Central memory CD4-positive, alpha-beta T cell (primary cell): ENCODE measurements at regions not wholly inside any gene's neighbourhood (a gene's known extent, or its start where the extent isn't known, plus 50 kb on each side); places are given as distances from the start of the nearest gene placed in this dataset.

Experiments
- DNase-seq: peaks from one replicate; pipeline ENCODE4 v3.0.0; 2022

DNA sequence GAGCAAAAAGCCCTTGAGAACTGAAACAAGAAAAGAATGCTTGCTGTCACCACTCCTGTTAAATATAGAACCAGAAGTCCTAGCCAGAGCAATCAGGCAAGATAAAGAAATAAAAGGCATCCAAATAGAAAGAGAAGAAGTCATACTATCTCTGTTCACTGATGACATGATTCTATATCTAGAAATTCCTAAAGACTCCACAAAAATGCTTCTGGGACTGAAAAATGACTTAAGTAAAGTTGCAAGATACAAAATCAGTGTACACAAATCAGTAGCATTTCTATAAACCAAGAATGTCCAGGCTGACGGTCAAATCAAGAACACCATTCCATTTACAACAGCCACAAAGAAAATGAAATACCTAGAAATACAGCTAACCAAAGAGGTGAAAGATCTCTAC lies 552.7 kb upstream of the SLIT2 start:
- DNase-seq, result no peak

GRCh38 chr4:19694812-19695211 lies 556.9 kb upstream of the SLIT2 start:
- DNase-seq, result no peak

- DNase-seq, result no peak
Measured at GRCh38 chr4:19693936-19694570, 557.7 kb upstream of the SLIT2 start.

GRCh38 chr4:19689511-19689910 lies 562.2 kb upstream of the SLIT2 start:
- DNase-seq, result no peak

DNA sequence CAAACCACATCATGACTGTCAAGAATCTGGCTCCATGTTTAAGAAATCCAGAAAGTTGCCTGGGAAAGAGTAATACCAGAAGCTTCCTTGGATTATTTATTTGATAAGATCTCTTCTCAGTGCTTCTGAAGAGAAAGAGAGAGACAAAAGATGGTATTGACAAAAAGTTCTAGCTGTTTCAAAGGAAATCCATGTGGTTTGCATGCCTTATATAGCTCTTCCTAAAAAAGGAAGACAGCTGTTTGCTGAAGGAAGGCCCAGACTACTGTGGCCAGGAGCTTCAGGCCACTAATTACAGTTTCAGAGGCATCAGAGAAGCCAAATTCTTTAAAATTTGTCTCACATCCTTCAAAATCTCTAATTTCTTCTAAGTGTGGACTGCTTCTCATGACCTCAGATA lies 565.2 kb upstream of the SLIT2 start:
- DNase-seq, result no peak

DNA sequence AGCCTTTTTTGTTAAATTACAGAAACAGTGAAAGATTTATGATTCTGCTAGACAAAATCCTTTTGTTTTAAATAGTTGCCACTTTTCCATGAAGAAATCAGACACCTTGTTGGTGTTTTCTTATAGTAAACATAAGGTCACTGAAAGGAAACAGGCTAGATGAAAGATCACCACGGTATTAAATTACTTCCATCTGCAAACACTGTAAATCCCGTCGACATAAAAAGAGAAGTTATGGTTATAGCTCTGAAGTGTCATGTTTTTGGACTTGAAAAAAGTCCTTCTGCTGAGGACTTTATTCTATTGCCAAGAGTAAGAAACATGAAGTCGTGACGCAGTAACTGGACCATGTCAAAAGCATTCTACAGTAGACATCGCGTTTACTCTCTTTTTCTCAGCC lies 567.6 kb upstream of the SLIT2 start:
- DNase-seq, result no peak

- DNase-seq, result no peak
Measured at GRCh38 chr4:19683426-19683825, 568.3 kb upstream of the SLIT2 start.

GRCh38 chr4:19677211-19677610 lies 574.5 kb upstream of the SLIT2 start:
- DNase-seq, result no peak

DNA sequence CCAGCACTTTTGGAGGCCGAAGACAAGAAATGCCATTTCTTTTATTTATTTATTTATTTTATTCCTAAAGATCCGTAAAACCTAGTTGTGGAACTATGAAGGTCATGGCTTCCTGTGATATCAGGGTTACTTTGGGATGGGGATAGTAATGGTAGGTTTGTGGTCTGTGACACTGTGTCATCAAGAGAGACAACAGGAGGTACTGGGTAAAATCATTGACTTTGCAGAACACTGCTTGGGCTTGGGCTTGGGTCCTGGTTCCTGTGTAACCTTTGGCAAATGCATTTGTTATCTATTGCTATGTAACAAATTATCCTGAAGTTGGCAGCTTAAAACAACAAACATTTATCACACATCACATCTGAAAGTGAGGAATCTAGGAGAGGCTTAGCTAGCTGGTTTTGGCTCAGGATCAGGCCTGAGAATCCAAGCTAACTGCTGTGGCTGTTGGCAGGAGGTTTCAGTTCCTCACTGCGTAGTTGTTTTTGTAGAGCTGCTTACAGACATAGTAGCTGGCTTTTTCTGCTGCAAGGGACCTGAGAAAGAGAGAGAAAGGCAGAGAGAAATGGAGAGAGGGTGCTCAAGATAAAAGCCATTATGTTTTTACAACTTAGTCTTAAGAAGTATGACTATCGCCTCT lies 576.4 kb upstream of the SLIT2 start:
- DNase-seq, result no peak

GRCh38 chr4:19659101-19659500 lies 592.6 kb upstream of the SLIT2 start:
- no peak for DNase-seq

- no peak for DNase-seq
Measured at GRCh38 chr4:19657856-19658255, 593.8 kb upstream of the SLIT2 start.

DNA sequence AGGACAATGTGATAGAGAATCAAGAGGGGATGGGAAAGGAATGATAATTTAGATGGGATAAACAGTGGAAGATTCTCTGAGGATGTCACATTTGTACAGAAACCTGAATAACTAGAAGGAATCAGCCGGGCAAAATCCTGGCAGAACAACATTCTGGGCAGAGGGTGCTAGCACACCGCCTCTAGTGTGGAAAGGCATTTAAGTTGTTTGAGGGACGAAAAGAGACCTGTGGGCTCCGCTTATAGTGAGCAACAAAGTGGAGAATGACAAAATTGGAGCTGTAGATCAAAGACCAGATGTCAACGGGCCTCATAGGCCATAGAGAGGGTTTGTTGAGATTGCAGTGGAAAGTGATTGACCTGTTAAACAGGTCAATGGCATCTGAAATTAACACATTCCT lies 596.0 kb upstream of the SLIT2 start:
- no peak for DNase-seq

- no peak for DNase-seq
Measured at GRCh38 chr4:19650903-19651864, 600.5 kb upstream of the SLIT2 start.

DNA sequence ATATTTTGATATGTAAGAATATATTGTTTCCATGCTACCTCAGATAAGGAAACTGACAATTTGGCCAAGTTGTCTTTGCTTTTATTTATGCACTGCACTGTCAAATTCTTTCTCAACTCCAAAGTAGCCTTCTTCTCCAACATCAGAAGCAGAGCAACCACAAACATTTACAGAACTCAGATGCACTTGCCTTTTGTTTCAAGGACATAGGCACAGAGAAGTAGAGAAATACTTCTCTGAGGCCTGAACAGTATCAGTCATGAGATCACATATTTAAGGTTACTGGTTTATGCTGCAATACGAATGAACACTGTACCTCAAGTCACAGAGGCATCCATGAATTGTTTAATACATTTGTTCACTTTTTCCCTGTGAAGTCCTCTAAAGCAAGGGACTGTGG lies 606.1 kb upstream of the SLIT2 start:
- no peak for DNase-seq

- DNase-seq, result no peak
Measured at GRCh38 chr4:19636451-19636850, 615.3 kb upstream of the SLIT2 start.

DNA sequence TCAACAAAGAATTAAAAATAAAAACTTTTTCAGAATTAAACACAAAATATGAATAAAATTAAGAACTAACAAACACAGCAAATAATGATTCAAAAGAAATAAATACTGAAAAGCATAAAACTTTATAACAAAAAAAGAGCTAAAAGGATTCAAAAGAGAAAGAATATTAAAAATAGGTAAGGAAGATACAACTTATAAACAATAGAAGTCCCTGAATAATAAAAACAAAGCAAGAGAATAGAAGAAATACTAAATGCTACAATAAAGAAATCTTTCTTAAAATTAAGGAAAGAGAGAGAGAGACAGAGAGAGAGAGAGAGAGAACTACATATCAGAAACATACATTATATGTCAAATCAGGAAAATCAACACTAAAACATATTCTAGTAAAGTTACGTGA lies 619.9 kb upstream of the SLIT2 start:
- no peak for DNase-seq

- no peak for DNase-seq
Measured at GRCh38 chr4:19623866-19624265, 627.8 kb upstream of the SLIT2 start.

- no peak for DNase-seq
Measured at GRCh38 chr4:19615086-19615689, 636.5 kb upstream of the SLIT2 start.

- DNase-seq, result no peak
Measured at GRCh38 chr4:19614171-19614570, 637.5 kb upstream of the SLIT2 start.

DNA sequence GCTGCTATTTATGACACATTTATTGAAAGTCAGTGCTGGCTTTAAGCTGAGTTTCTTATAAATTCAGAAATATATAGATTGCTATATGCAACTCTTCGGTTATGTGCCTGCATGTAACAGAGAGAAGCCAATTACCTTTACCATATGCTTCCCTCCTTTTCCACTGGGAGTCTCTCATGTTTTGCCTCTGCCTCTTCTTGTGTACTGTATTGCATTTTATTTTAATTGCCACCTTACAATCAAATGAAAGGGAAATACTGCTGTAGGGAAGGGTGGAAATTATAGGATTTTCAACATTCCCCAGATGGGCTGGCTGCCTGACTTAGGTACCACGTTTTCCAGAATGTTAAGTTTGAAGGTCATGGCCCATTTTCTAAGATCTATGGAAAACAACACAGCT lies 655.4 kb upstream of the SLIT2 start:
- DNase-seq, result no peak

DNA sequence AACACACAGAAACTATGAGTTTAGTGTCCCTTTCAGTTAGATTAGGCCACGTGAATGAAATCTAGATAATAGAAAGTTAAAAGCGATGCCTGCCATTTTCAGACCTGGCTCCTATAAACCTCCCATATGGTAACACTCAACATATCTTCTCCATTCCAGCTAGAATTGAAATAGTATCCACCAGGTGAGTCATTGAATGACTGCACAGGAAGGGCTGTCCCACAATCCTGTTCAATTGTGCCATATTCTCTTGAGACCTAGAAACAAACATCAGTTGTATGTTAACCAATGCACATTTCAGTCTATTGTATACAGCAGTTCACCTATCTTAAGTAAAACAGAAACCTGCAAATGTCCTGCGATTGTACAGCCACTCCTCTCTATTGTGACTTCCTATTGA lies 659.3 kb upstream of the SLIT2 start:
- no peak for DNase-seq

GRCh38 chr4:19583827-19584569 lies 667.7 kb upstream of the SLIT2 start:
- DNase-seq, result no peak

- no peak for DNase-seq
Measured at GRCh38 chr4:19580095-19580494, 671.6 kb upstream of the SLIT2 start.
